ENCODE measurements at regions not wholly inside any gene's neighbourhood (a gene's known extent, or its start where the extent isn't known, plus 50 kb on each side); places are given as distances from the start of the nearest gene placed in this dataset.
"Not testable (repeated sequence)": the region's sequence is repeated elsewhere in the genome, so short reads cannot be mapped to it uniquely, and the experiment has no call there.

GRCh38 chrX:139200346-139200745, 330.2 kb upstream of the F9 start:
- DNase-seq (ENCODE audit: low spot score), result no peak

GRCh38 chrX:139199933-139200332, 330.6 kb upstream of the F9 start:
- DNase-seq (ENCODE audit: low spot score), result no peak

- no peak for DNase-seq (ENCODE audit: low spot score)
These were observed 331.6 kb upstream of the F9 start for GRCh38 chrX:139198936-139199335.

- DNase-seq (ENCODE audit: low spot score), result no peak
These were observed 333.6 kb upstream of the F9 start for GRCh38 chrX:139196890-139197289.

- DNase-seq (ENCODE audit: low spot score), result peak; percentile 29
These were observed 335.8 kb upstream of the F9 start for GRCh38 chrX:139194571-139195280.

- DNase-seq (ENCODE audit: low spot score), result no peak
These were observed 338.1 kb upstream of the F9 start for GRCh38 chrX:139192386-139192961.

DNA sequence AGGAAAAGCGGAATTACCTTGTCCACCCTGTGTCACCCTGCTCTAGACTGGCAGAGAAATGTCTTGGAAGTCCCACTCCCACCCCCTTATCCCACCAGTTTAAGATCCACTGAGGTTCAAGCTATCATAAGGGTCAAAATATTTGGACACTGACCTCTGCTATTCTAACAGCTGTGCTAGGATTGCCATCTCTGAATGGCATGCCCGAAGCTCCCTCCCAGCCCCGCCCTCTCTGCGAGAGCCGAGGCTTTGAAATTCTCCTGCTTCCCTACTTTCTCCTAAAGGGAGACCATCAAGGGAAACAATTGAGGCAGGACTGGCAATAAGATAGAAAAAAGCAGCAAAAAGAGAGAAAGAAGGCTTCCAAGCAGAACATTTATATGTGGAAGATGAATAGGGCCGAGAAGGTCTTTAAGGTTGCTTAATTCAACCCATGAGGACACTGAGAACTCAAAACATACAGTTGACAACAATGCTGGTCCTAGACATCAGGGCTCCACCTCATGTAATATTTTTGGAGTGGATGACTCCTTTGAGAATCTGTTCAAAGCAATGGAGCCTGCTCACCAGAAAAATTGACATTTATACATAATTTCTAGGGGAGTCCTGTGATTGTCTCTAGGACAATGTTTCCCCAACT, 338.7 kb upstream of the F9 start:
- DNase-seq (ENCODE audit: low spot score), result no peak

DNA sequence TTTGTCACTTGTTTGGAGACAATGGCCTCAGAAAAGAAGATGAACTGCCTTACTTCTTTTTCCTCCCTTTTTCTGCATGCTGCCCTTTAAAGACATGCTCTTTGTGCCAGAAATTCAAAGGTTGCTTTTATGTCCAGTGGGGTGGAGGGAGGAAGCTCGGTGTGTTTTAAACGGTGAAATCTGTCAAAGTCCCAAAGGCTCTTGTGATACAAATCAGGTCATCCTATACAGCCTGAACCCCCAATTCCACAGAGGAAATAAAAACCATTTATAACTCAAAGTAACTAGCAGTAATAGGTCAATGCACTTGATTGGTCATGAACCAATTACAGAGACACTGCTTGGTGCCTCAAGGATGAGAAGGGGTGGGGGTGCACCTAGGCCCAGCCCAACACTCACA, 339.3 kb upstream of the F9 start:
- no peak for DNase-seq (ENCODE audit: low spot score)

- no peak for DNase-seq (ENCODE audit: low spot score)
These were observed 342.8 kb upstream of the F9 start for GRCh38 chrX:139187738-139188137.

DNA sequence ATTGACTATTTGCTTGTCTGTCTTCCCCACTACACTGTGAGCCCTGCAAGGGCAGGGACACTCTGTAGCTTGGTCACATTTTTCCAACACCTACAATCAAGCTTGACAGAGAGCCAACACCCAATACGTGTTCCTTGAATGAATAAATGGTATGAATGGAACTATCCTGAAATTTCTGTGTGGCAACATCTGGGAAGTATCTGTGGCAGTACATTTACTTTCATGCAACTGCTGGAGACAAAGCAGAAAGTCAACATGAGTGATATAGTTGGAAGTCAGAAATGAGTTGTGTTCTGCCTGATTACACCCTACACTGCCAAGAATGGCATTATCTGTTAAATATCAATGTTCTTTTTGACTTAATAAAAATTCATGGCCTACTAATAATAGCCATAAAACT, 343.5 kb upstream of the F9 start:
- DNase-seq (ENCODE audit: low spot score), result no peak

DNA sequence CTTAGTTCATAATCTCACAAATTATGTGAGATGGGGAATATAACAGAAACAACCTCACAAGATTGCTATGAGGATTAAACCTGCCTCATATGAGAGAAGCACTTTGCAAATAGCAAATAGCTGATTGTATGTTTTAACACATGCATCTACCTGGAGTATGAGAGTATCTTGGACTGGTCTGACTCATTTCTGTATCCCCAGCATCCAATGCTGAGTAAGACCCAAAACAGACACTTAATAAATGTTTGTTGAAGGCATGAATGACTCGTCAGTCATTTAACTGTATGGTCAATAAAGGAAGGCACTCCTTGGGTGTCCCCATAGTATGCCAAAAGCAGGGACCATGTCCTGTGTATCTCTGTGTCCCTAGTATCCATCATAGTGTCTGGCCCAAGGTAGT, 350.9 kb upstream of the F9 start:
- DNase-seq (ENCODE audit: low spot score), result no peak

- DNase-seq (ENCODE audit: low spot score), result no peak
These were observed 351.6 kb upstream of the F9 start for GRCh38 chrX:139178980-139179379.

DNA sequence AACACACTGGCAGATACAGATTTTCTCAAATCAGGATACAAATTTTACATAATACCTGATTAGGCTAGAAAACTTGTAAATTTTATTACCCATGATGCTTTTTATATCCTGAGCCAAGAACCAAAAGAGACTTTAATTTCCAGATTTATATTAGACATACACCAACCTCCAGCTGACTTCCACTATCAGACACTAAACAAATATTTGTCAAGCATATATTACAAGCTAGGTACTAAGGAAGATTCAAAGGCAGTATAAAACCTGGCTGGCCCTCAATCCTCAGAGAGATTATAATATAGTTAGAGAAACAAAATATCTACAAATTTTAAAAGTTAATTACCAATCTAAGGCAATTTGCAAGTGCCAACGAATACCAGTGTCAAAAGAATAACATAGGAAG, 357.8 kb upstream of the F9 start:
- DNase-seq (ENCODE audit: low spot score), result no peak

DNA sequence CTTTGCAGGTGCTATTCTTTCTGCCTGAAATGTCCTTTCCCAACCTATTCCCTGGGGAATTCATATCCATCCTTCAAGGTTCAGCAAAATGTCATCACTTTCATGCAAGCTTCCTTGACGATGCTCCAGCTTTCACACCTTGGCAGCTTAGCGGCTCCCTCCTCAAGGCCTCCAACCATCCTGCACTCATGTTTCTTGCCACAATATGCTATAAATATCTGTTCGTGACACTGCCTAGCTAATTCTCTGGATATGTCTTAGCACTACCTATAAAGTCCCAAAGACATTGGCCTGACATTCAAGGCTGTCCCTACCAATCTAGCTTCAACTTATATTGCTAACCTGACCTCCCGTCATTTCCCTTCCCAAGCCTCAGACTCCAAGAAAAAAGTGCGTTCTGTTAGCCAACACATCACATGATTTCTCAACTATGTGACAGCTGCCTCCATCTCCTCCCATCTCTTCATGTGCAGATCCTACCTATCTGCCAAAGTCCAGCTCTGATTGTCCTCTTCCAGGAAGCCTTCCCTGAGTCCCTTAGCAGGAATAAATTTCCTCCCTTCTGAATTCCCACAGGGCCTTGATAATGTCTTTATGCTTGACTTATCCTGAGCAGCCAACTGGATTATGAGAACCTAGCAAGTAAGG, 359.9 kb upstream of the F9 start:
- DNase-seq (ENCODE audit: low spot score), result no peak

- DNase-seq (ENCODE audit: low spot score), result no peak
These were observed 363.3 kb upstream of the F9 start for GRCh38 chrX:139167282-139167681.

- DNase-seq (ENCODE audit: low spot score), result no peak
These were observed 372.3 kb upstream of the F9 start for GRCh38 chrX:139158256-139158655.

DNA sequence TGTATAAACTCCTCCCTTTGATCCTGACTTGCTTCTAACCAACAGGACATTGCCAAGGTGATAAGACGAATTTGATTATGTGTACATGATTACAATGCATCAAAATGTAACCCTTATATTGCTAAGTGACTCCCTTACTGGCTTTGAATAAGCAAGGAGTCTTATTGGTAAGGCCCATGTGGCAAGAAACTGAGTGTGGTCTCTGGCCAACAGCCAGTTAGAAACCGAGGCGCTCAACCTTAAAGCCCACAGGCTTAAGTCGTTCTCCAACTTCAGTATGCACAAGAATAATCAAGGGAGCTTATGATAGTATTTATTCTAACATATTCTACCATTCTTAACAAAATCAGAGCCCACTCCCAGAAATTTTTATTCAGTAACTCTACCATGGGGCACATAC, 374.2 kb upstream of the F9 start:
- DNase-seq (ENCODE audit: low spot score), result no peak

GRCh38 chrX:139146625-139147024, 383.9 kb upstream of the F9 start:
- DNase-seq (ENCODE audit: low spot score), result not testable (repeated sequence)

DNA sequence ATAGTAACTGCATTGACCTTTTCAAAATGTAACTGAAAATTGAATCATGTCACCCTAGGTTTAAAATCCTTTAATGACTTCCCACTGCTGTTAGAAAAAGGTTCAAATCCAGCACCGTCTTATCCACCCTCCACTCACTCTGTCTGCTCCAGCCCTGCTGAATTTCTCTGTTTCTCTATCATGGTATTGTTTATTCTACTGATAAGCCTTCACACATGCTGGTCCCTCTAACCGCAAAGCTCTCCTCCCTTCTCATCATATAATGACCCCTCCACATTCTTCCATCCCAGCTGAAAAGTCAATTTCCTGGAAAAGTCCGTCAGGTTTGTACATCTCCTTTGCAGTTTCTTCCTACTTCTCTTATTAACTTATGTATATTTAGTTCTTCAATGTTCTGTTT, 389.2 kb upstream of the F9 start:
- DNase-seq (ENCODE audit: low spot score), result no peak

DNA sequence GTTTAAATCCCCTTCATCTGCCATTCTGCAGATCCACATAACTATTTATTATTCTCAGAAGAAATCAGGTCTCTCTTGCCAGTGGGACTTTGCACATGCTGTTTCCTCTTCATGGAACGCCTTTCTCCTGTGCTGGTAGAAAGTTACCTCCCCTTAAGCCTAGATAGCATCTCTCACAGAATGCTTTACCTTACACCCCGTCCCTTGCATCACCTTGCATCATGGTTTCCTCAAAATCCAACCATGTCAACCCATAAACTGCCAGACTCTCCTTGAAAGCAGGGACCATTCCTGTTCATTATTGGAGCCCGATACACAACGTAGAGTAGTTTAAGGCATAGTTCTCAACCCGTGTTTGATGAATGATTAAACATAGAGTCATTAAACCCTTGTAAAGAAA, 396.2 kb upstream of the F9 start:
- no peak for DNase-seq (ENCODE audit: low spot score)

DNA sequence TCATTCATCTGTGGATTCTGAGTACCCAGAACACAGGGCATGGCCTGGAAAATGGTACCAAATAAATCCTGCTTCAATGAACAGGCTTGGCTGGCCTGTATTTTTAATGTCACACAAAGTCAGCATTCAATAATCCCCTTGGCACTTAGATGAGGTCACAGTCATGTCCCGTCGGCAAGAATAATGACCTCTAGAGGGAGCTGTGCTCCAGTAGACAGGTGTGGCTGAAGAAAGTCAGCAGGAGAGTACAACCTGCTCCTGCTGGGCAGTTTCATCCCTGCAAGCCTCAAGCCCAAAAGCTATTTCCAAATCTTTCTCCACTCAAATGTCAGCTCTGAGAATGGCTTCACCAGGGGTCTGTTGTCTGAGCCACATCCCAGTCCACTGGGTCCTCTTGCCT, 404.0 kb upstream of the F9 start:
- no peak for DNase-seq (ENCODE audit: low spot score)

- DNase-seq (ENCODE audit: low spot score), result no peak
These were observed 404.6 kb upstream of the F9 start for GRCh38 chrX:139125916-139126315.

- no peak for DNase-seq (ENCODE audit: low spot score)
These were observed 408.8 kb upstream of the F9 start for GRCh38 chrX:139121616-139122286.

Measured in GM03348 (cell line).